ENCODE measurements at regions not wholly inside any gene's neighbourhood (a gene's known extent, or its start where the extent isn't known, plus 50 kb on each side); places are given as distances from the start of the nearest gene placed in this dataset.
"Not testable (repeated sequence)": the region's sequence is repeated elsewhere in the genome, so short reads cannot be mapped to it uniquely, and the experiment has no call there.

- ATAC-seq (replicated peaks in 6 of 8), result no peak
Measured at GRCh38 chr2:57396355-57397098, 650.1 kb upstream of the VRK2 start.

GRCh38 chr2:57397550-57398360 is 648.9 kb upstream of the VRK2 start:
- in situ Hi-C loops (cut with MboI; ENCODE audit: low pct_unique_long_range_greater_than_20kb in 2 of 9, low sequenced_read_pairs in 9 of 9, unreplicated experiment in 9 of 9), result loop anchor here in 3 of 9 experiments (25.0 kb wide), 1 partner anchor 90 kb away; no protein-coding TSS in a partner anchor
- no peak overlapping the region for H3K4me3 ChIP-seq
- ATAC-seq (replicated peaks in 6 of 8), result no peak
- no peak overlapping the region for H3K27ac ChIP-seq
- WGBS, 10 experiments, result 85 to 100% (median 95%) methylated on average over 1 to 6 of the region's 20 CpGs; no CpG with 5 or more reads in 6 of the 10 experiments
- peaks cover 0 to 4% of the 10 kb centered on the region in 2 donors for H3K4me1 ChIP-seq (replicated peaks in 1 of 2)

More at GRCh38 chr2:57396355-57397098, 650.1 kb upstream of the VRK2 start:
- H3K27ac ChIP-seq, result no peak overlapping the region
- in situ Hi-C loops (cut with MboI; ENCODE audit: low pct_unique_long_range_greater_than_20kb in 2 of 9, low sequenced_read_pairs in 9 of 9, unreplicated experiment in 9 of 9), result loop anchor here in 3 of 9 experiments (25.0 kb wide), 1 partner anchor 91 kb away; no protein-coding TSS in a partner anchor
- H3K4me1 ChIP-seq (replicated peaks in 1 of 2), result no peaks in the 10 kb centered on the region
- 51 to 100% (median 96%) methylated on average over 1 to 7 of the region's 9 CpGs; no CpG with 5 or more reads in 3 of the 10 experiments for WGBS, 10 experiments
- H3K4me3 ChIP-seq, result no peak overlapping the region

GRCh38 chr2:57399057-57399456 is 647.5 kb upstream of the VRK2 start:
- in situ Hi-C loops (cut with MboI; ENCODE audit: low pct_unique_long_range_greater_than_20kb in 2 of 9, low sequenced_read_pairs in 9 of 9, unreplicated experiment in 9 of 9), result loop anchor here in 3 of 9 experiments (25.0 kb wide), 1 partner anchor 88 kb away; no protein-coding TSS in a partner anchor
- H3K4me1 ChIP-seq (replicated peaks in 1 of 2), result peaks cover 0 to 4% of the 10 kb centered on the region in 2 donors
- no peak for ATAC-seq (replicated peaks in 6 of 8)
- 41 to 98% (median 73%) methylated on average over 4 to 5 of the region's 5 CpGs; no CpG with 5 or more reads in 1 of the 10 experiments for WGBS, 10 experiments
- H3K4me3 ChIP-seq, result no peak overlapping the region
- no peak overlapping the region for H3K27ac ChIP-seq

GRCh38 chr2:57402096-57402495 is 644.5 kb upstream of the VRK2 start:
- WGBS, 10 experiments, result 64 to 100% (median 75%) methylated on average over 1 to 2 of the region's 2 CpGs
- ATAC-seq (replicated peaks in 6 of 8), result no peak
- peaks cover 0 to 5% of the 10 kb centered on the region in 2 donors for H3K4me1 ChIP-seq (replicated peaks in 1 of 2)
- H3K27ac ChIP-seq, result no peak overlapping the region
- in situ Hi-C loops (cut with MboI; ENCODE audit: low pct_unique_long_range_greater_than_20kb in 2 of 9, low sequenced_read_pairs in 9 of 9, unreplicated experiment in 9 of 9), result no loop called here
- no peak overlapping the region for H3K4me3 ChIP-seq

- in situ Hi-C loops (cut with MboI; ENCODE audit: low pct_unique_long_range_greater_than_20kb in 2 of 9, low sequenced_read_pairs in 9 of 9, unreplicated experiment in 9 of 9), result no loop called here
- no peak overlapping the region for H3K4me3 ChIP-seq
- H3K27ac ChIP-seq, result no peak overlapping the region
- H3K4me1 ChIP-seq (replicated peaks in 1 of 2), result peaks cover 3 to 9% of the 10 kb centered on the region in 2 donors
- whole genome bisulfite sequencing, 10 experiments, result 0 to 100% (median 92%) methylated on average over 1 of the region's 1 CpG; no CpG with 5 or more reads in 1 of the 10 experiments
- peak in 3 of 8 experiments; percentile 78 to 92 (median 85) for ATAC-seq (replicated peaks in 6 of 8)
Measured at GRCh38 chr2:57402755-57403154, 643.9 kb upstream of the VRK2 start.

GRCh38 chr2:57407772-57408201 is 638.8 kb upstream of the VRK2 start:
- 0 to 13% (median 0%) methylated on average over 1 of the region's 1 CpG; no CpG with 5 or more reads in 6 of the 10 experiments for WGBS, 10 experiments
- peak in 7 of 8 experiments; percentile 64 to 94 (median 74) for ATAC-seq (replicated peaks in 6 of 8)
- in situ Hi-C loops (cut with MboI; ENCODE audit: low pct_unique_long_range_greater_than_20kb in 2 of 9, low sequenced_read_pairs in 9 of 9, unreplicated experiment in 9 of 9), result no loop called here
- H3K27ac ChIP-seq, result peak overlapping the region in 1 of 2 donors; percentile 1
- no peak overlapping the region for H3K4me3 ChIP-seq
- peaks cover 6 to 8% of the 10 kb centered on the region in 2 donors for H3K4me1 ChIP-seq (replicated peaks in 1 of 2)

- in situ Hi-C loops (cut with MboI; ENCODE audit: low pct_unique_long_range_greater_than_20kb in 2 of 9, low sequenced_read_pairs in 9 of 9, unreplicated experiment in 9 of 9), result no loop called here
- peaks cover 6 to 8% of the 10 kb centered on the region in 2 donors for H3K4me1 ChIP-seq (replicated peaks in 1 of 2)
- H3K4me3 ChIP-seq, result no peak overlapping the region
- WGBS, 10 experiments, result 20 to 100% (median 90%) methylated on average over 1 of the region's 1 CpG; no CpG with 5 or more reads in 6 of the 10 experiments
- no peak for ATAC-seq (replicated peaks in 6 of 8)
- no peak overlapping the region for H3K27ac ChIP-seq
Measured at GRCh38 chr2:57408587-57408986, 638.0 kb upstream of the VRK2 start.

GRCh38 chr2:57417007-57417406 is 629.6 kb upstream of the VRK2 start:
- Histone ChIP-seq H3K4me1 (replicated peaks in 1 of 2) (peaks cover 0 to 5% of the 10 kb centered on the region in 2 donors), H3K27ac (no peak overlapping the region), H3K4me3 (no peak overlapping the region)
- in situ Hi-C loops (cut with MboI; ENCODE audit: low pct_unique_long_range_greater_than_20kb in 2 of 9, low sequenced_read_pairs in 9 of 9, unreplicated experiment in 9 of 9), result no loop called here
- 10 to 90% (median 74%) methylated on average over 1 to 4 of the region's 4 CpGs; no CpG with 5 or more reads in 1 of the 10 experiments for WGBS, 10 experiments
- ATAC-seq (replicated peaks in 6 of 8), result no peak

- ATAC-seq (replicated peaks in 6 of 8); in situ Hi-C loops (cut with MboI; ENCODE audit: low pct_unique_long_range_greater_than_20kb in 2 of 9, low sequenced_read_pairs in 9 of 9, unreplicated experiment in 9 of 9); H3K4me3 ChIP-seq; H3K27ac ChIP-seq; H3K4me1 ChIP-seq (replicated peaks in 1 of 2): not testable (repeated sequence)
- WGBS, 10 experiments, result 33 to 89% (median 73%) methylated on average over 2 to 3 of the region's 14 CpGs; no CpG with 5 or more reads in 6 of the 10 experiments
Measured at GRCh38 chr2:57418859-57419346, 627.7 kb upstream of the VRK2 start.

- 0 to 100% (median 84%) methylated on average over 1 of the region's 1 CpG; no CpG with 5 or more reads in 2 of the 10 experiments for WGBS, 10 experiments
- no peak overlapping the region for H3K27ac ChIP-seq
- ATAC-seq (replicated peaks in 6 of 8), result no peak
- no peak overlapping the region for H3K4me3 ChIP-seq
- no peaks in the 10 kb centered on the region for H3K4me1 ChIP-seq (replicated peaks in 1 of 2)
- in situ Hi-C loops (cut with MboI; ENCODE audit: low pct_unique_long_range_greater_than_20kb in 2 of 9, low sequenced_read_pairs in 9 of 9, unreplicated experiment in 9 of 9), result no loop called here
Measured at GRCh38 chr2:57429831-57430230, 616.8 kb upstream of the VRK2 start.

- ATAC-seq (replicated peaks in 6 of 8), result peak in 1 of 8 experiments; percentile 11
- 0 to 100% (median 59%) methylated on average over 1 of the region's 1 CpG; no CpG with 5 or more reads in 2 of the 10 experiments for WGBS, 10 experiments
- H3K4me1 ChIP-seq (replicated peaks in 1 of 2), result no peaks in the 10 kb centered on the region
- no peak overlapping the region for H3K4me3 ChIP-seq
- in situ Hi-C loops (cut with MboI; ENCODE audit: low pct_unique_long_range_greater_than_20kb in 2 of 9, low sequenced_read_pairs in 9 of 9, unreplicated experiment in 9 of 9), result no loop called here
- no peak overlapping the region for H3K27ac ChIP-seq
Measured at GRCh38 chr2:57432528-57432927, 614.1 kb upstream of the VRK2 start.

GRCh38 chr2:57434441-57434840 is 612.2 kb upstream of the VRK2 start:
- in situ Hi-C loops (cut with MboI; ENCODE audit: low pct_unique_long_range_greater_than_20kb in 2 of 9, low sequenced_read_pairs in 9 of 9, unreplicated experiment in 9 of 9), result no loop called here
- 7 to 100% (median 88%) methylated on average over 1 to 2 of the region's 2 CpGs for WGBS, 10 experiments
- no peak for ATAC-seq (replicated peaks in 6 of 8)
- H3K4me3 ChIP-seq, result no peak overlapping the region
- no peaks in the 10 kb centered on the region for H3K4me1 ChIP-seq (replicated peaks in 1 of 2)
- no peak overlapping the region for H3K27ac ChIP-seq

GRCh38 chr2:57434972-57435371 is 611.6 kb upstream of the VRK2 start:
- Histone ChIP-seq H3K4me1 (replicated peaks in 1 of 2) (no peaks in the 10 kb centered on the region), H3K4me3 (no peak overlapping the region), H3K27ac (no peak overlapping the region)
- 0 to 100% (median 86%) methylated on average over 1 of the region's 1 CpG; no CpG with 5 or more reads in 3 of the 10 experiments for WGBS, 10 experiments
- in situ Hi-C loops (cut with MboI; ENCODE audit: low pct_unique_long_range_greater_than_20kb in 2 of 9, low sequenced_read_pairs in 9 of 9, unreplicated experiment in 9 of 9), result no loop called here
- peak in 3 of 8 experiments; percentile 30 to 91 (median 89) for ATAC-seq (replicated peaks in 6 of 8)
